Gastroesophageal sphincter (tissue), 4 donors: ENCODE measurements at regions not wholly inside any gene's neighbourhood (a gene's known extent, or its start where the extent isn't known, plus 50 kb on each side); places are given as distances from the start of the nearest gene placed in this dataset.

Source experiments
- ATAC-seq: fragments of 150-250 bp; one replicate; pipeline ENCODE4 v1.9.1; 2016; ENCODE audit warnings: mild to moderate bottlenecking, moderate library complexity
- H3K27ac ChIP-seq, 4 donors: fragments of 200-600 bp; sonication (generic) in 3 of 4; 1 replicate in 3 of 4; 2 replicates in 1 of 4; pipeline ENCODE4 v1.5.1; 2016 to 2019
- H3K27me3 ChIP-seq: fragments of 200-600 bp; sonication (generic); one replicate; pipeline ENCODE4 v1.5.1; 2019
- H3K36me3 ChIP-seq, 2 donors: fragments of 200-600 bp; sonication (generic); one replicate each; pipeline ENCODE4 v1.5.1; 2019; ENCODE audit warnings: control low read depth in 1 of 2
- H3K4me1 ChIP-seq, 3 donors: fragments of 200-600 bp; sonication (generic); 1 replicate in 2 of 3; 2 replicates in 1 of 3; pipeline ENCODE4 v1.5.1; 2016 to 2019; ENCODE audit warnings: control low read depth in 2 of 3
- H3K4me3 ChIP-seq, 2 donors: fragments of 200-600 bp; sonication (generic); one replicate each; pipeline ENCODE4 v1.5.1; 2019; ENCODE audit warnings: mild to moderate bottlenecking in 1 of 2, moderate library complexity in 1 of 2
- H3K9me3 ChIP-seq, 3 donors: fragments of 200-600 bp; sonication (generic); one replicate each; pipeline ENCODE4 v1.5.1; 2017 to 2019; ENCODE audit warnings: control low read depth in 2 of 3
- EP300 ChIP-seq: sonication (generic); formaldehyde crosslinking; IDR thresholded peaks from one replicate; pipeline ENCODE4 v1.6.1; 2017; ENCODE audit warnings: antibody characterized with exemption, mild to moderate bottlenecking
- POLR2A ChIP-seq, 2 donors: fragments of 450-650 bp; IDR thresholded peaks; one replicate each; pipeline ENCODE4 v1.6.1; 2017; ENCODE audit warnings: antibody characterized with exemption in 2 of 2, mild to moderate bottlenecking in 2 of 2, moderate library complexity in 1 of 2
- POLR2AphosphoS5 ChIP-seq: sonication (generic); formaldehyde crosslinking; IDR thresholded peaks from one replicate; pipeline ENCODE4 v1.6.1; 2017; ENCODE audit warnings: antibody characterized with exemption
- WGBS, 2 donors: methylation state at CpG; one replicate each; pipeline ENCODE4 v1.1.5; 2018; ENCODE audit warnings: low coverage in 1 of 2; 5-methylcytosine and 5-hydroxymethylcytosine counted together
- TF ChIP-seq, protein P1 (sequence below), 4 experiments: fragments of 200-600 bp in 2 of 4; fragments of 450-650 bp in 2 of 4; sonication (generic) in 1 of 4; IDR thresholded peaks; one replicate each; pipeline ENCODE4 v1.5.1; 2017 to 2019; ENCODE audit warnings: antibody characterized with exemption in 4 of 4, mild to moderate bottlenecking in 2 of 4, moderate library complexity in 2 of 4

DNA sequence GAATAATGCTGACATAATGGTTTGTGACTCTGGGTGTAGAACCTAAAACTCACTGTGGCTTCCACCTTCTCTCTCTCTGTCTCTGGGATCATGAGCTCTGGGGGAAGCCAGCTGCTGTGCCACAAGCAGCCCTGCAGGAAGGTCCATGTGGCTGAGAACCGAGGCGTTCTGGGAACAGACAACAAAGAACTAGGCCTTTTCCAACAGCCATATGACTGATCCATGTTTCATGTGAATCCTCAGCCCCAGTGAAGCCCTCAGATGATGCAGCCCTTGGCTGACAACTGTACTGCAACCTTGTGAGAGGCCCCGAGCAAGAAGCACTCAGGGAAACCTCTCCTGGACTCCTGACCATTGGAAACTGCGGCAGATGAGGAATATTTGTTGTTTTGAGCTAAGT lies 56.6 kb downstream of the HLA-G start:
- TF ChIP-seq POLR2A (IDR thresholded peaks at IDR 0.05) (no peak), EP300 (no peak), POLR2AphosphoS5 (no peak)
- TF ChIP-seq, protein P1, sequence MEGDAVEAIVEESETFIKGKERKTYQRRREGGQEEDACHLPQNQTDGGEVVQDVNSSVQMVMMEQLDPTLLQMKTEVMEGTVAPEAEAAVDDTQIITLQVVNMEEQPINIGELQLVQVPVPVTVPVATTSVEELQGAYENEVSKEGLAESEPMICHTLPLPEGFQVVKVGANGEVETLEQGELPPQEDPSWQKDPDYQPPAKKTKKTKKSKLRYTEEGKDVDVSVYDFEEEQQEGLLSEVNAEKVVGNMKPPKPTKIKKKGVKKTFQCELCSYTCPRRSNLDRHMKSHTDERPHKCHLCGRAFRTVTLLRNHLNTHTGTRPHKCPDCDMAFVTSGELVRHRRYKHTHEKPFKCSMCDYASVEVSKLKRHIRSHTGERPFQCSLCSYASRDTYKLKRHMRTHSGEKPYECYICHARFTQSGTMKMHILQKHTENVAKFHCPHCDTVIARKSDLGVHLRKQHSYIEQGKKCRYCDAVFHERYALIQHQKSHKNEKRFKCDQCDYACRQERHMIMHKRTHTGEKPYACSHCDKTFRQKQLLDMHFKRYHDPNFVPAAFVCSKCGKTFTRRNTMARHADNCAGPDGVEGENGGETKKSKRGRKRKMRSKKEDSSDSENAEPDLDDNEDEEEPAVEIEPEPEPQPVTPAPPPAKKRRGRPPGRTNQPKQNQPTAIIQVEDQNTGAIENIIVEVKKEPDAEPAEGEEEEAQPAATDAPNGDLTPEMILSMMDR (IDR thresholded peaks at IDR 0.05): no peak
- no peaks in the 10 kb centered on the region for H3K27me3 ChIP-seq
- H3K36me3 ChIP-seq: no peaks in the 10 kb centered on the region
- peaks cover 0 to 3% (median 0%) of the 10 kb centered on the region in 3 donors for H3K4me1 ChIP-seq
- 17 to 30% methylated on average over 2 to 3 of the region's 4 CpGs for whole genome bisulfite sequencing, 2 donors
- H3K4me3 ChIP-seq: no peak overlapping the region
- H3K9me3 ChIP-seq: no peaks in the 10 kb centered on the region
- no peak overlapping the region for H3K27ac ChIP-seq
- no peak for ATAC-seq

DNA sequence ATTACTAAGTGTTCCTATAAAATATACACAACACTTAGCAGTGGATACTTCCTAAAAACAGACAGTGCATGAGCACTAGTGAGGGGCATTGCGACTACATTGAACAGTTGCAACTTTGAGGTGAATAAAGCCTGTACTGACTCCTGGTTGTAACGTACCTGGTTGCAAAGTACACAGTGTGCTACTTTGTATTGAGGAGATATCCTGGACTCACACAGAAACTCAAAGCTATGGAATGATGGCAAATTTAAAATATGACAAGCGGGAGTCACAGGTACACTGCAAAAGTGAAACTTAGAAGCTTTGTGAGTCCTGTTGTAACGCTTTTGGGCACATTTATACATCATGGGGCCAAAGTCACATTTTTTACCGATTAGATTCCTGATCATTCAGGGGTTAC lies 55.6 kb upstream of the HLA-A start:
- Histone ChIP-seq H3K27me3 (no peaks in the 10 kb centered on the region), H3K9me3 (no peaks in the 10 kb centered on the region), H3K4me3 (peak overlapping the region in 1 of 2 donors; percentile 58), H3K4me1 (peaks cover 0 to 3% (median 0%) of the 10 kb centered on the region in 3 donors), H3K27ac (peak overlapping the region in 2 of 4 donors; percentile 83 to 97), H3K36me3 (no peaks in the 10 kb centered on the region)
- no peak for ATAC-seq
- TF ChIP-seq POLR2A (IDR thresholded peaks at IDR 0.05) (no peak), EP300 (no peak), POLR2AphosphoS5 (no peak)
- TF ChIP-seq, protein P1 (IDR thresholded peaks at IDR 0.05): no peak
- 51 to 64% methylated on average over 5 of the region's 5 CpGs for WGBS, 2 donors

DNA sequence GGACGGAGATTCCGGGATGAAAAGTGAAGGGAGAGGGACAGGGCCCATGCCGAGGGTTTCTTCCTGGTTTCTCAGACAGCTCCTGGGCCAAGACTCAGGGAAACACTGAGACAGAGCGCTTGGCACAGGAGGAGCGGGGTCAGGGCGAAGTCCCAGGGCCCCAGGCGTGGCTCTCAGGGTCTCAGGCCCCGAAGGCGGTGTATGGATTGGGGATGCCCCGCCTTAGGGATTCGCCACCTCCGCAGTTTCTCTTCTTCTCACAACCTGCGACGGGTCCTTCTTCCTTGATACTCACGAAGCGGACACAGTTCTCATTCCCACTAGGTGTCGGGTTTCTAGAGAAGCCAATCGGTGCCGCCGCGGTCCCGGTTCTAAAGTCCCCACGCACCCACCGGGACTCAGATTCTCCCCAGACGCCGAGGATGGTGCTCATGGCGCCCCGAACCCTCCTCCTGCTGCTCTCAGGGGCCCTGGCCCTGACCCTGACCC lies 55.0 kb upstream of the HLA-A start:
- H3K36me3 ChIP-seq: no peaks in the 10 kb centered on the region

DNA sequence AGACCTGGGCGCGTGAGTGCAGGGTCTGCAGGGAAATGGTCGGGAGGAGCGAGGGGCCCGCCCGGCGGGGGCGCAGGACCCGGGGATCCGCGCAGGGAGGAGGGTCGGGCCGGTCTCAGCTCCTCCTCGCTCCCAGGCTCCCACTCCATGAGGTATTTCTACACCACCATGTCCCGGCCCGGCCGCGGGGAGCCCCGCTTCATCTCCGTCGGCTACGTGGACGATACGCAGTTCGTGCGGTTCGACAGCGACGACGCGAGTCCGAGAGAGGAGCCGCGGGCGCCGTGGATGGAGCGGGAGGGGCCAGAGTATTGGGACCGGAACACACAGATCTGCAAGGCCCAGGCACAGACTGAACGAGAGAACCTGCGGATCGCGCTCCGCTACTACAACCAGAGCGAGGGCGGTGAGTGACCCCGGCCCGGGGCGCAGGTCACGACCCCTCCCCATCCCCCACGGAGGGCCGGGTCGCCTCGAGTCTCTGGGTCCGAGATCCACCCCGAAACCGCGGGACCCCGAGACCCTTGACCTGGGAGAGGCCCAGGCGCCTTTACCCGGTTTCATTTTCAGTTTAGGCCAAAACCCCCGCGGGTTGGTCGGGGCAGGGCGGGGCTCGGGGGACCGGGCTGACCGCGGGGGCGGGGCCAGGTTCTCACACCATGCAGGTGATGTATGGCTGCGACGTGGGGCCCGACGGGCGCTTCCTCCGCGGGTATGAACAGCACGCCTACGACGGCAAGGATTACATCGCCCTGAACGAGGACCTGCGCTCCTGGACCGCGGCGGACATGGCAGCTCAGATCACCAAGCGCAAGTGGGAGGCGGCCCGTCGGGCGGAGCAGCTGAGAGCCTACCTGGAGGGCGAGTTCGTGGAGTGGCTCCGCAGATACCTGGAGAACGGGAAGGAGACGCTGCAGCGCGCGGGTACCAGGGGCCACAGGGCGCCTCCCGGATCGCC lies 54.2 kb upstream of the HLA-A start:
- TF ChIP-seq POLR2AphosphoS5: no peak
- TF ChIP-seq EP300: no peak
- no peak for TF ChIP-seq POLR2A (IDR thresholded peaks at IDR 0.05)
- TF ChIP-seq, protein P1 (IDR thresholded peaks at IDR 0.05): no peak
- H3K27me3 ChIP-seq: no peaks in the 10 kb centered on the region
- WGBS, 2 donors: 0% methylated on average over 5 of the region's 101 CpGs; no CpG with 5 or more reads in 1 of the 2 donors
- H3K9me3 ChIP-seq: no peaks in the 10 kb centered on the region
- H3K4me3 ChIP-seq: peak overlapping the region; percentile 58 to 65
- no peaks in the 10 kb centered on the region for H3K36me3 ChIP-seq
- peak overlapping the region in 3 of 4 donors; percentile 71 to 97 (median 83) for H3K27ac ChIP-seq
- peaks cover 0 to 3% (median 0%) of the 10 kb centered on the region in 3 donors for H3K4me1 ChIP-seq
- peak; percentile 89 for ATAC-seq

More for the DNA sequence above, 55.0 kb upstream of the HLA-A start:
- WGBS, 2 donors: 5 to 19% methylated on average over 3 to 8 of the region's 28 CpGs
- Histone ChIP-seq H3K4me3 (peak overlapping the region; percentile 58 to 65), H3K4me1 (peaks cover 0 to 3% (median 0%) of the 10 kb centered on the region in 3 donors), H3K27ac (peak overlapping the region in 3 of 4 donors; percentile 71 to 97 (median 83)), H3K27me3 (no peaks in the 10 kb centered on the region), H3K9me3 (no peaks in the 10 kb centered on the region)
- peak; percentile 73 for ATAC-seq
- TF ChIP-seq POLR2A (IDR thresholded peaks at IDR 0.05) (peak in 1 of 2 donors; percentile 17), POLR2AphosphoS5 (no peak)
